ENCODE measurements at regions not wholly inside any gene's neighbourhood (a gene's known extent, or its start where the extent isn't known, plus 50 kb on each side); places are given as distances from the start of the nearest gene placed in this dataset.
"Not testable (repeated sequence)": the region's sequence is repeated elsewhere in the genome, so short reads cannot be mapped to it uniquely, and the experiment has no call there.

GRCh38 chr13:86425170-86425815 lies 626.1 kb upstream of the SLITRK6 start:
- no peak for DNase-seq (ENCODE audit: low read depth)

GRCh38 chr13:86426437-86426836 lies 627.2 kb upstream of the SLITRK6 start:
- no peak for DNase-seq (ENCODE audit: low read depth)

- no peak for DNase-seq (ENCODE audit: low read depth)
Observed at GRCh38 chr13:86429756-86430155, 630.5 kb upstream of the SLITRK6 start.

GRCh38 chr13:86438034-86438433 lies 638.8 kb upstream of the SLITRK6 start:
- DNase-seq (ENCODE audit: low read depth): no peak

GRCh38 chr13:86445206-86445605 lies 646.0 kb upstream of the SLITRK6 start:
- DNase-seq (ENCODE audit: low read depth): no peak

- no peak for DNase-seq (ENCODE audit: low read depth)
Observed at GRCh38 chr13:86445672-86446071, 646.5 kb upstream of the SLITRK6 start.

GRCh38 chr13:86446311-86446710 lies 647.1 kb upstream of the SLITRK6 start:
- no peak for DNase-seq (ENCODE audit: low read depth)

GRCh38 chr13:86447479-86447878 lies 648.3 kb upstream of the SLITRK6 start:
- DNase-seq (ENCODE audit: low read depth): no peak

GRCh38 chr13:86462011-86462410 lies 662.8 kb upstream of the SLITRK6 start:
- no peak for DNase-seq (ENCODE audit: low read depth)

- no peak for DNase-seq (ENCODE audit: low read depth)
Observed at GRCh38 chr13:86464193-86464592, 665.0 kb upstream of the SLITRK6 start.

GRCh38 chr13:86474971-86475370 lies 675.8 kb upstream of the SLITRK6 start:
- no peak for DNase-seq (ENCODE audit: low read depth)

- DNase-seq (ENCODE audit: low read depth): no peak
Observed at GRCh38 chr13:86476656-86477055, 677.4 kb upstream of the SLITRK6 start.

- DNase-seq (ENCODE audit: low read depth): no peak
Observed at GRCh38 chr13:86486582-86486981, 687.4 kb upstream of the SLITRK6 start.

GRCh38 chr13:86491121-86491520 lies 691.9 kb upstream of the SLITRK6 start:
- no peak for DNase-seq (ENCODE audit: low read depth)

GRCh38 chr13:86501931-86502330 lies 702.7 kb upstream of the SLITRK6 start:
- not testable (repeated sequence) for DNase-seq (ENCODE audit: low read depth)

- no peak for DNase-seq (ENCODE audit: low read depth)
Observed at GRCh38 chr13:86510792-86511191, 711.6 kb upstream of the SLITRK6 start.

- no peak for DNase-seq (ENCODE audit: low read depth)
Observed at GRCh38 chr13:86541461-86541860, 742.2 kb upstream of the SLITRK6 start.

GRCh38 chr13:86554066-86554465 lies 754.8 kb upstream of the SLITRK6 start:
- DNase-seq (ENCODE audit: low read depth): no peak

GRCh38 chr13:86559901-86560300 lies 760.7 kb upstream of the SLITRK6 start:
- DNase-seq (ENCODE audit: low read depth): no peak

- no peak for DNase-seq (ENCODE audit: low read depth)
Observed at GRCh38 chr13:86562866-86563265, 763.6 kb upstream of the SLITRK6 start.

GRCh38 chr13:86563308-86563707 lies 764.1 kb upstream of the SLITRK6 start:
- no peak for DNase-seq (ENCODE audit: low read depth)

- DNase-seq (ENCODE audit: low read depth): no peak
Observed at GRCh38 chr13:86567119-86567518, 767.9 kb upstream of the SLITRK6 start.

GRCh38 chr13:86569119-86569518 lies 769.9 kb upstream of the SLITRK6 start:
- DNase-seq (ENCODE audit: low read depth): no peak

- no peak for DNase-seq (ENCODE audit: low read depth)
Observed at GRCh38 chr13:86569974-86570373, 770.8 kb upstream of the SLITRK6 start.

GRCh38 chr13:86572115-86572514 lies 772.9 kb upstream of the SLITRK6 start:
- no peak for DNase-seq (ENCODE audit: low read depth)
